GM04503 (cell line): ENCODE measurements at regions not wholly inside any gene's neighbourhood (a gene's known extent, or its start where the extent isn't known, plus 50 kb on each side); places are given as distances from the start of the nearest gene placed in this dataset.
"Not testable (repeated sequence)": the region's sequence is repeated elsewhere in the genome, so short reads cannot be mapped to it uniquely, and the experiment has no call there.

ENCODE experiments used
- DNase-seq: peaks from one replicate; pipeline ENCODE4 v3.0.0-alpha.2; 2012; ENCODE audit warnings: low read depth

DNA sequence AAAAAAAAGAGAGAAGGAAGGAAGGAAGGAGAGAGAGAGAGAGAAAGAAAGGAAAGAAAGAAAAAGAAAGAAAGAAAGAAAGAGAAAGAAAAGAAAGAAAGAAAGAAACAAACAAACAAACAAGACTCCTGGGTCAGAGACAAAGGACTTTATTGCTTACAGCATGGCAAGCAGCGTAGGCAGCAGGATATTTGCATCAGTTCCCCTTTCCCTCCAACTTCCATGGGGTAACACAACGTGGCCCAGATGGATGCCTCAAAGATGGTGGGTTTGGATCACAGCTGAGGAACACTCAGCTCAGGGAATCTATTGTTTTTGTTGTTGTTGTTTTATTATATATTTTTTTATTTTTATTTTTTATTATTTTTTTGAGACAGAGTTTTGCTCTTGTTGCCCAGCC is 128.5 kb upstream of the VKORC1L1 start:
- DNase-seq = no peak

DNA sequence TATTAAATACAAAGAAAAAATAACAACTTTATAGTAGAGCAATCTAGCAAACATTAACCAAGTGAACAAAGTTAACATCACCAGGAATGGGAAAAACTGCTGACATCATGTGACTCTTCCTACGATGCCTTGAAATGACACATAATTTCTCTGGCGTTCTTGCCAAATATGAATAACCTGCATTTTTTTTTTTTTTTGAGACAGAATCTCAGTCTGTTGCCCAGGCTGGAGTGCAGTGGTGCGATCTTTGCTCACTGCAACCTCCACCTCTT is 126.5 kb upstream of the VKORC1L1 start:
- DNase-seq = peak; percentile 44

DNA sequence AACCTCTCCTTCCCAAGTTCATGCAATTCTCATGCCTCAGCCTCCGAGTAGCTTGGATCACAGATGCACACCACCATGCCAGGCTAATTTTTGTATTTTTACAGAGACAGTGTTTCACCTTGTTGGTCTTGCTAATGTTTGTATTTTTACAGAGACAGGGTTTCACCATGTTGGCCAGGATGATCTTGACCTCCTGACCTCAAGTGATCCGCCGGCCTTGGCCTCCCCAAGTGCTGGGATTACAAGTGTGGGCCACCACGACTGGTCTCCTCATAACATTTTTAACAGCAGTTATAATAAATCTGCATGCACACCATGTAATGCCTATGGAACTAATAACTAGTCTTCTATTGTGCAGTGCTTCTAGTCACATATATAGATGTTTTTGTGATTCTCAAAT is 123.8 kb upstream of the VKORC1L1 start:
- DNase-seq = no peak

DNA sequence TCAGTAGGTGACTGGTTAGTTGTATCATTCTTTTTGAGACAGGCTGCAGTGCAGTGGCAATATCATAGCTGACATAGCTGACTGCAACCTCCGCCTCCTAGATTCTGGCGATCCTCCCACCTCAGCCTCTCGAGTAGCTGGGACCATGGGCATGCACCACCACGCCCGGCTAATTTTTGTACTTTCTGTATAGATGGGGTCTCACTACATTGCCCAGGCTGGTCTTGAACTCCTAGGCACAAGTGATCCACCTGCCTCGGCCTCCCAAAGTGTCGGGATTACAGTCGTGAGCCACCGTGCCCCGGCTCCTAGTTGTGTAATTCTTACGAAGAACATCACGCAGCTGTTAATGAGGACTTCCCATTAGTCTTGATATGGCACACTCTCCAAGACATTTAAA is 123.4 kb upstream of the VKORC1L1 start:
- DNase-seq = no peak

DNA sequence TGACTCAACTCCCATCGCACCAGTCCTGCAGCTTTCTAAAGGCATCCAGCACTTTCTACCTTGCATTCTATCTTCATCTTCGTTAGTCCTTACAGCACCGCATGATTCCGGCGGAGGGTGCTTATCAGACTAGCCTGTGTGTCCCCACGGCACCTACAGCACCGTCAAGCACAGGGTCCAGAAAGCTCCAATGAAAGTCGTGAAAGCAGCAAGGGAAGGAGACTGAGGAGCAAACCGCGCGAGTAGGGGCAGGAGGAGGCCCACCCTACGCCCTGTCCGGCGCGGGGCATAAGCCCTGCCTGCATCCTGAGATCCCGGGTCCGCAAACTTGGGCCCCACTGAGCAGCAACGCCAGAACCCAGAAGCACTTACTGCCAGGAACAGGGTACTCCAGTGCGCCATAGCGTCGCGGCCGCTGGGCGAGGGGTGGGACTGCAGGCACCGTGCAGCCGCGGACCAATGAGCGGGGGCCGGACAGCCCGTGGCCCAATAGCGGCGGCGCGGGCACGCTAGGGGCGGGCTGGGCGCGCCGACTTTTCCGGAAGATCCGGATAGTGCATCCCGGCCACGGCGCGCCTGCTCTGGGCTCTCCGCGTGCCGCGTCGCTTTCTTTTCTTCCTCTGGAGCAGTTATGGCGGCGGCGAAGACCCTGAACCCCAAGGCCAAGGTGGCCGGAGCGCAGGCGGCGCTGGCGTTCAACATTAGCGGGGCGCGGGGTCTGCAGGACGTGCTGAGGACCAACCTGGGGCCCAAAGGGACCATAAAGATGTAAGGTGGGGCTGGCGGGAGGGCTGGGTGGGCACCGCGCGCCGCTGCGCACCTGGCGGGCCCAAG is 122.1 kb upstream of the VKORC1L1 start:
- DNase-seq = peak; percentile 47

DNA sequence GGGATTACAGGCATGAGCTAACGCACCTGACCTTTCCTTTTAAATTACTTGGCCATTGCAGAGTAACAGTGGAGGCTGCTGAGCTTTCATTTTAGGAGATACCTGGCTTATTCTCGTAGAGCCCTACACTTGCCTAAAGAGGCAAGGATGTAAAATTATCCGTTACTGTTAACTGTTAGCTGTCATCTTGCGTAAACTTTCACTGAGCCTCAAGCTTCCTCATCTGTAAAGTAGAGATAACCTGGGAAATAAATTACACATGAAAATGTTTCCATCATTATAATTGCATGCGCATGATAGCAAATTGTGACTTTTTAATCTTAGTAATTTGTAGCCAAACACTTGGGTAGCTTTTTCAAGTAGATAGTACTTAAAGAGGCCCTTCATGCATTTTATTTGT is 118.8 kb upstream of the VKORC1L1 start:
- not testable (repeated sequence) for DNase-seq

DNA sequence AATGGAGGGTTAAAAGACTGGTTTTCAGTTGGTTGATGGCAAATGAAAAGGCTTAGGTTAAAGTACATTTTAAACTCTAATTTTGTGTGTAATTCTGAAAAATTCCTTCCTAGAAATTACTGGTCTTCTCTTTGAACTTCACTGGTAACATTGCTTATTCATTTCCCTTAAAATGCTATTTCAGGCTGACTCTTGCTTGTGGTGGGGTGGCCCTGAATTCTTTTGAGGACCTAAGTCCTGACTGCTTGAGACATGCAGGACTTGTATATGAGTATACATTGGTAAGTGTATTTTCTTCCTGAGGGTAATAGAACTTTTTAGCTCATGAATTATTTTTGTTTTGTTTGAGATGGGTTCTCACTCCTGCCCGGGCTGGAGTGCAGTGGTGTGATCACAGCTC is 113.9 kb upstream of the VKORC1L1 start:
- not testable (repeated sequence) for DNase-seq

DNA sequence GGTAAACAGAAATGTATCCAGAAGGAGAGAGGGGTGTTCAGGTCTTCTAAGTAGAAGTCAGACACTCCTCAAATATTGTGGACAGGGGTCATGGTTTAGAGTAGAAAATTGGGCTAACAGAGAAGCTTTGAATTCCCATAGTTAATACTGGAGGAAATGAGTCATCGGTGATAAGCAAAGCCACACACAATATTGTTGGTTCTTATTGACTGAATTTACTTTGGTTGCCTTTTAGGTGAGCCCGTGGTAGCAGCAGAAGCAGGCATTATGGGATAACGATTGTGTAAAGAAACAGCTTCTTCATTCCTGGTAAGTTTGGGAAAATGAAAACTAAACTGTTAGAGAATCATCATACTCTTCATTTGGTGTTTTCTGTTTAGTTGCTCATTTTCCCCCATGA is 110.2 kb upstream of the VKORC1L1 start:
- DNase-seq = not testable (repeated sequence)

DNA sequence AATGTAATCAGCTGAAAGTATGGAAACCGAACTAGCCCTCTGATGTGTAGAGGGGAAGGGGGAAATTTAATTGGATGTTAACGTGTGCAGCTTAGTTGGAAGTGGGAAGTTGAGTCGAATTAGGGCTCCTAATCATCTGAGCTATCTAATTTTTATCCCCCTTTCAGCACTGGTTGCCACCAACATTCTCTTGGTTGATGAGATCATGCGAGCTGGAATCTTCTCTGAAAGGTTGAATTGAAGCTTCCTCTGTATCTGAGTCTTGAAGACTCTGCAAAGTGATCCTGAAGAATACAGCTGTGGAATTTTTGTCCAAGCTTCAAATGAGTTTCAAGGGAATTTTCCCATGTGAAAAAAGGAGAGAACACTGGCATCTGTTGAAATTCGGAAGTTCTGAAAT is 109.8 kb upstream of the VKORC1L1 start:
- DNase-seq = not testable (repeated sequence)

DNA sequence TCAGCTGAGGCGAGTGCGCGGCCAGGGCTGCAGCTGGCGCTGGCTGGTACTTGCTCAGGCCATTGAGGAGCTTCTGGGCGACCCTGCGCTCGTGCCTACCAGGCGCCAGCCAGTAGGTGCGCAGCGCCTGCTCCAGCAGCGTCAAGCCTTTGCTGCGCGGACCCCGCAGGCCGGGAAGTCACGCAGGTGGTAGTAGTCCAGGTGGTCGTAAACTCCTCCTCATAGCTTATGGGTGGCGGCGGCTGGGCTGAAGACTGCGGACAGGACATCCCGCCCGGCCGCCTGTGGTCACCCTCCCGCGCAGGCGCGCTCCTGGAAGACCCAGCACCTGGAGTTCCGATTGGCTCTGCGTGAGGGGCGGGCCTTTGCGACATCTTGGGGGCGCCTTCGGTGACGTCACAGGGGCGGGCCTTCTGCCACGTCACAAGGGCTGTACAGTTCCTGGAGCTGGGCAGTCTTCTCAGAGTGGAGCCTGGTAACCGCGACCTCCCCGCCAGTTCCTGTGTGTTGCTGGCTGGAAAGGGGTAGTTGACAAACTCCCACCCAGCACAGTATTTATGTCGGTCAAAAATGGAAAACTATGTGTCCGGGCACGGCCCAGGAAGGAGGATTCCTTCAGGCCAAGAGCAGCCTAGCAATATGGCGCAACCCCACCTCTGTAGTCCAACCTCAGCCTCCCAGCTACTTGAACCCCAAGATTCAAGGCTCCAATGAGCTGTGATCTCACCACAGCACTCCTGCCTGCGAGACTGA is 102.2 kb upstream of the VKORC1L1 start:
- peak; percentile 60 for DNase-seq

DNA sequence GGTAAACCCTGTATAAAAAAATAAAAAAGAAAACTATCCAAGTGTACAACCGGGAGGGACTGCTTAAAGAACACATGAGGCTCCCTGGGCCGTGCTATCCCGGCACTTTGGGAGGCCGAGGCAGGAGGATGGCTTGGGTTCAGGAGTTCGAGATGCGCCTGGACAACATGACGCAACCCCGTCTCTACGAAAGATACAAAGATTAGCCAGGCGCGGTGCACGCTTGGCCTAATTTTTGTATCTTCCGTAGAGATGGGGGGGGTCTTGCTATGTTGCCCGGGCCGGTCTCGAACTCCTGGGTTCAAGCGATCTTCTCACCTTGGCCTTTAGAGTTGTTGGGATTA is 101.7 kb upstream of the VKORC1L1 start:
- not testable (repeated sequence) for DNase-seq

DNA sequence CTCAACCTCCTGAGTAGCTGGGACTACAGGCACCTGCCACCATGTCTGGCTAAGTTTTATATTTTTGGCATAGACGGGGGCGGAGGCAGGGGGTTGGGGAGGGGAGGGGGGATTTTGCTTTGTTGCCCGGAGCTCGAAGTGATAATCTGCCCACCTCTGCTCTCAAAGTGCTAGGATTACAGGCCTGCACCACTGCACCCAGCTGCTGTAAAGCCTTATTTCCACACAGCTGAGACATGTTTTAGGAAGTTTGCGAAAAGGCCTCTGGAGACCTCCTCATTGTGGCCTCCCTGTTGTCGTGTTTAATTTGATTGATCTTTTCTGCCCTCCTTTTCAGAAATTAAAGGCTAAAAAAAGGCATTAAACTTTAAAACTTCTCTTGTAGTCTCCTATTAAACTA is 96.2 kb upstream of the VKORC1L1 start:
- not testable (repeated sequence) for DNase-seq

DNA sequence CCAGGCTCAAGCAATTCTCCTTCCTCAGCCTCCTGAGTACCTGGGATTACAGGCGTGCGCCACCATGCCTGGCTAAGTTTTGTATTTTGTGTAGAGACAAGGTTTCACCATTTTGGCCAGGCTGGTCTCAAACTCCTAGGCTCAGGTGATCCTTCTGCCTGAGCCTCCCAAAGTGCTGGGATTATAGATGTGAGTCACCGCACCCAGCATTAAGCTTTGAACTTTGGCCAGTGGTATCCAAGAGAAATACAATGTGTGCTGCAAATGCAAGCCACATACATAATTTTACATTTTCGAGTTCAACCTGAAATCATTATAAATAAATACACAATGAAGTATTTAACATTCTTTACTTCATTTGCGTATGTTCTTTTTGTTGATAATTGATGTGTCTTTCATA is 82.9 kb upstream of the VKORC1L1 start:
- not testable (repeated sequence) for DNase-seq

DNA sequence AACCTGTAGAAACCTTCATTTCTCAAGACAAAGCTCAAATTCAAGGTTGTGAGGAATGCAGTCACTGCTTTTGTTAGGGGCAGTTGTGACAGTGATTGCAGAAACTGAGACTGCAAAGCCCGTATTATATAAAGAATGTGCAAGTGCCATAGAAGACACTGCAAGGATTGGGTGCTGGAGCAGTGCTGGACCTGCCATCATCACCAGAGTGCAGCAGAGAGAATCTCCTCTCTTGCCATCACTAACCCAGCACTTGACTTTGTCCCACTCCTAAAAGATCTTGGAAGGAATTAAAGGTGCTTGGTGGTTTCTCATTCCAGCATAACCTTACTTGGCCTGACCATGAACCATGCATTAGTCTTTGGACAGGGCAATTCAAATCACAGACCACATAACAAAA is 81.1 kb upstream of the VKORC1L1 start:
- DNase-seq = not testable (repeated sequence)

DNA sequence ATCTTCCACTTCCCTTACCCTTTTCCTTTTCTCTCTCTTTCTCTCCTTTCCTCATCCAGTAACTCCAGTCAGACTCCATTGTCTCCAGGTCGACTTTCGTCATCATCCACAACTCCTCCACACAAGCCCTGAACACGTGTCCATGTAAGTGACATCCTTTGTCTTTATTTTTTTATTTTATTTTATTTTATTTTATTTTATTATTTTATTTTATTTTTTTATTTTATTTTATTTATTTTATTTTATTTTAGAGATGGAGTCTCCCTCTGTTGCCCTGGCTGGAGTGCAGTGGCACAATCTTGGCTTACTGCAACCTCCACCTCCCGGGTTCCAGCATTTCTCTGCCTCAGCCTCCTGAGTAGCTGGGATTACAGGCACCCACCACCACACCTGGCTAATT is 80.1 kb upstream of the VKORC1L1 start:
- DNase-seq = not testable (repeated sequence)

DNA sequence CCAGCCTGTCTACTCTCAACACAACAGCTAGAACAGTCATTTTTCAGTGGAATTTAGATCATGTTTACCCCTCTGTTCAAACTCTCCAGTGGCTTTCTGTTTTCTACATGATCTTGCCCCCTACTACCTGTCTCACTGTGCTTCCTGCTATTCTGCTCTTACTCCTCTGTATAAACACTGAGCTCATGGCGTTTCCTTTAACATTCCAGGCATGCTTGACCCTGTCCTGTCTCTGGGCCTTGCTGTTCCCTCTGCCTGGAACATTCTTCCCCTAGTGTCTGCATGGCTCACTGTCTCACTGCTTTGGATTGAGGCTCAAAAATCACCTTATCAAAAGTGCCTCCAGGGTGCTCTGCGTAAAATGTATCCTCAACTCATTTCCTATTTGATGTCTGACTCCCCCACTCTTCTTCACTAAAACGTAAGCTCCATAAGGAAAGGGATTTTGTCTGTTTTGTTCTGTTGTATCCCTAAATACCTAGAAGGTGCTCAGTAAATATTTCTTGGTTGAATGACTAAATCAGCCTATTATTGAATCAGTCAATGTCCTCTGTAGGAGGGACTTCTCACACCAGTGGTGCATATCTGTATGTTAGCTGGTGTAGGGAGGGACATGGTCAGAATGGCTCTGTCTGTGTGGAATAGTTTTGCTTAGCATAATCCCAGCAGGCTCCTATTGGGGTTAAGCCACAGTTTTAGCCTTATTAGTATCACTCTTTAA is 78.0 kb upstream of the VKORC1L1 start:
- not testable (repeated sequence) for DNase-seq

DNA sequence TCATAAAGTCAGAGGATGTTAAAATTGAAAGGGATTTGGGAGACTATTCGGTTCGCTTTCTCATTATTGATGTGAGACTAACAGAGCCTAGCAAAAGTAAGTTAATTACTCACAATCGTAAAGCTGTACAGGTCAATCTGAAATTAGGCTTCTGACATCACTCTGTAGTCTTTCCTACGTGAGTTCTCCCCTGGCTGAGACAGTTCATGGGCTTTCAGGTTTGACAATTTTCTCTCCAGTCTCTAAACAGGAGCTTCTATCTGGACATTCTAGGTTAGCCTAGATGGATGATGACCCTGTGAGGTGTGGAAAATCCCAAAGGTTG is 77.5 kb upstream of the VKORC1L1 start:
- not testable (repeated sequence) for DNase-seq

DNA sequence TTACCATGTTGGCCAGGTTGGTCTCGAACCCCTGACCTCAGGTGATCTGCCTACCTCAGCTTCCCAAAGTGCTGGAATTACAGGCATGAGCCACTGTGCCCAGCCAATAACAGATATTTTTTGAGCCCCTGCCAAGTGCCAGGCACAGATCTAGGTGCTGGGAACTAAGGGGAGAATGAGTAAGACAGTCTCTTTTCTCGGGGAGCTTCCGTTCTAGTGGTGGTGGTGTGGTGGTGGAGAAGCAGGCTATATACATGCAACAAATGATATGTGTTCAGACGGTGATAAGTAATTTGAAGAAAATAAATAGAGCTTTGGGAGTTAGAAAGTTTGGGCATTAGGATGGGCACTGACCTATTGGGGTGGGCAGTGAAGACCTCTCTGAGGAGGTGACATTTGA is 76.7 kb upstream of the VKORC1L1 start:
- DNase-seq = no peak

DNA sequence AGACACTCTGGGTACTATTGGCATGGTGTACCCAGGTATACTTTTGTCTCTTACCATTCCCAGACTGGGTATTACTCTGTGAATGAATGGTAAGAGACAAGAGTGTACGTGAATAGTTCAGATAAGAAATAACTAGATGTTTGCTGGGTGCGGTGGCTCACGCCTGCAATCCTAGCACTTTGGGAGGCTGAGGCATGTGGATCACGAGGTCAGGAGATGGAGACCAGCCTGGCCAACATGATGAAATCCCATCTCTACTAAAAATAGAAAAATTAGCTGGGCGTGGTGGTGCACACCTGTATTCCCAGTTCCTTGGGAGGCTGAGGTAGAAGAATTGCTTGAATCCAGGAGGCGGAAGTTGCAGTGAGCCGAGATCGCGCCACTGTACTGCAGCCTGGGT is 75.8 kb upstream of the VKORC1L1 start:
- not testable (repeated sequence) for DNase-seq

DNA sequence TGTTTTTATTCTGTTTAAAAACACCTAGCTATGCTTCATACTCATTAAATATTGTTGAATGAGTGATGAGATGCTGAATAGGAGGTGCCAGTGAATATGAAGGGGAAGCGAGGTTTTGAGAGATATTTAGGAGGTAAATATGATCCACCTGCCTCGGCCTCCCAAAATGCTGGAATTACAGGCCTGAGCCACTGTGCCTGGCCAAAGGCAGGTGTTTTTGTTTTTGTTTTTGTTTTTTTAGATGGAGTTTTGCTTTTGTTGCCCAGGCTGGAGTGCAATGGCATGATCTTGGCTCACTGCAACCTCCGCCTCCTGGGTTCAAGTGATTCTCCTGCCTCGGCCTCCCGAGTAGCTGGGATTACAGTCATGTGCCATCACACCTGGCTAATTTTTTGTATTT is 75.3 kb upstream of the VKORC1L1 start:
- not testable (repeated sequence) for DNase-seq

DNA sequence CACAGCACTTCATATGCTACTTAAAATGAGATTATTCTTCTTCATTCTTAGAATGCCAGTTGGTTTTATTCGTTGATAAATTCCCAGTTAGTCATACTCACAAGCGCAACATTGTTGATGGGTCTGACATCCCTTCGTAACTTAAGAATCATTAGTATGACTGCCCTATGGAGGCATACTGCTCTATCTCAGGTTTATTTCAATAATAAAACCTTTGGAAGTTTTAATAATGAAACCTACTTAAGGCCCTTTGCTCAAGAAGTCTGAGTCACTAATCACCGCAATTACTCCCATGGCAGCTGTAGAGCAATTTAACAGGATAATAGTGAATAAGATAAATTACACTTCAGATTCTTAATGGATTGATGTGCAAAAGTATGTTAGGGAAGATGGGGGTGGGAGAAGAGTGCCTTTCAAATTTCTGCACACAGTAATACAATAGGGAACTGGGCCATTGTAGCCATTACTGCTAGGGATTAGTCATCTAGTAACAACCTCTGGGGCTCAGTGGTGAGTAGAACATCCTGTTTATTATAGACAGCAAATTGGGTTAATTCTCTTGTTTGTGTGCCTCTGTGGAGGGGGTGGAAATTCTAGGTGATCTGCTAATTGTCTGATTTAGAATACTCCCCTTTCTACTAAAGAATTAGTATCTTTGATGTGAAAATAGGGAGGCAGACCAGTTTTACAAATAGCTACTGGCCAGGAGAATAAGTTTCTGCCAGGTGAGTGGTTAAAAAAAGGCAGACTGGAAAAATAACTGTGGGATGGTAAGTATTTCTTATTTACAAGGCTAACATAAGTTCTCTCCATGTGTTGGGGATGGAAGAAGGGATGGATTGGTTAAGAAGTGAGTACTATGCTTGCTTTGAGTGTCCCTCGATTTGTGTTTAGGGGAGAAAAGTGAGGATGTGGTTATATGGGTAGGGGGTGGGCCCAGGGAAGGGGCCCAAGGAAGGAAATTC is 74.5 kb upstream of the VKORC1L1 start:
- DNase-seq = peak; percentile 21

DNA sequence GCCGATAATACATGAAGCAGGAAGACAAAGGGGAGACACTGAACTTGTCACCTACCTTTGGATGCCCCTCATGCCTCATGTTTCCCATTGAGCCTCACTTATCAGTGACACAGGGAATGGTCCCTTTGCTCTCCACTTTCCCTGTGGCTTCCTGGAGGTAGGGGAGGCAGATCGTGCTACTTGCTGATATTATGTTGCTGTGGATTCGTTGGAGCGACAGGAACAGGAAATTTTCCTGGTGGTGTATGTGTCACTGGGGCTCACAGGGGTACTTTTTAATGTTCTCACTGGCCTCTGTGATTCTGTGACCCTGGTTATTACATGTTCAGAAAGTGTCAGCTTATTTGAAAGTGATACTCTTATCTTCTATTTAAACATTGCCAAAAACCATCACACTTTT is 72.7 kb upstream of the VKORC1L1 start:
- not testable (repeated sequence) for DNase-seq
